ENCODE measurements at regions not wholly inside any gene's neighbourhood (a gene's known extent, or its start where the extent isn't known, plus 50 kb on each side); places are given as distances from the start of the nearest gene placed in this dataset.

DNA sequence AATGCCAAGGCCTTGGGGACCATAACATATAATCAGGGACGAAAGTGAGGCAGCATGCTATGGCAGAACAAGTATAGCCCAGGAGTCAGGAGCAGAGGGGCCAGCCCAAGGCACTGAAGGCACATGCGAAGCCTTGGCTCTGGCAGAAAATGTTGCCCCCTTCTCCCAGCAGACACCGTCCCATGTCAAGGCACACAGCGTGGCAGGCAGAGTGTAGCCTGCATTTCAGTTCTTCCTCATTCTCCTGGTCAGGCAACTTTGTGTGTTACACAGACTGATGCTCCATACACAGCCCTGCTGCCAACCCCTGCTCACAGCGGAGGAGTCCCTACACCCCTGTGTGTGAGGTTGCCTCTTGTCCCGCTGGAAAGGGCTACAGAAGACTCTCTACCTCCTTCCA is 480.8 kb downstream of the BCL11A start:
- TF ChIP-seq PPARA (CRISPR knock-in tag; IDR thresholded peaks at IDR 0.05; ENCODE audit: borderline replicate concordance) (no peak), OSR1 (CRISPR knock-in tag; IDR thresholded peaks at IDR 0.05) (no peak)
- no peak for ATAC-seq

DNA sequence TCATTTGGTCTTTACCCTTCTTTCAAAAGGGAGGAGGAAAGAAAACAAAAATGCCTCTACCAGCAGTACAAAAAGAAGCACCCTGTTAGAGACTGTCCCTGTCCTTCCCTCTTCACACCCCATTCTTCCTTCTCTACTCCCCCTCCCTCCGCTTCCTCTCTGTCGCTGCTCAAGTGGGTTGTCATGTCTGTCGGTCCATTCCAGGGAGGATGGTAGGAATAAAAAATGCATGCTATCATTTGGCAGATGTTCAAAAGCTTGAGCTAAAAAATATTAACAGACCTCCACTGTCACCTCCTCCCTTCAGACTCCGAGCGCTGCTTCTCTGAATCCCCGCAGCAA is 482.0 kb downstream of the BCL11A start:
- TF ChIP-seq ESRRG (CRISPR knock-in tag; IDR thresholded peaks at IDR 0.05) (no peak), ZFP30 (CRISPR knock-in tag; IDR thresholded peaks at IDR 0.05) (no peak)
- no peak for ATAC-seq

DNA sequence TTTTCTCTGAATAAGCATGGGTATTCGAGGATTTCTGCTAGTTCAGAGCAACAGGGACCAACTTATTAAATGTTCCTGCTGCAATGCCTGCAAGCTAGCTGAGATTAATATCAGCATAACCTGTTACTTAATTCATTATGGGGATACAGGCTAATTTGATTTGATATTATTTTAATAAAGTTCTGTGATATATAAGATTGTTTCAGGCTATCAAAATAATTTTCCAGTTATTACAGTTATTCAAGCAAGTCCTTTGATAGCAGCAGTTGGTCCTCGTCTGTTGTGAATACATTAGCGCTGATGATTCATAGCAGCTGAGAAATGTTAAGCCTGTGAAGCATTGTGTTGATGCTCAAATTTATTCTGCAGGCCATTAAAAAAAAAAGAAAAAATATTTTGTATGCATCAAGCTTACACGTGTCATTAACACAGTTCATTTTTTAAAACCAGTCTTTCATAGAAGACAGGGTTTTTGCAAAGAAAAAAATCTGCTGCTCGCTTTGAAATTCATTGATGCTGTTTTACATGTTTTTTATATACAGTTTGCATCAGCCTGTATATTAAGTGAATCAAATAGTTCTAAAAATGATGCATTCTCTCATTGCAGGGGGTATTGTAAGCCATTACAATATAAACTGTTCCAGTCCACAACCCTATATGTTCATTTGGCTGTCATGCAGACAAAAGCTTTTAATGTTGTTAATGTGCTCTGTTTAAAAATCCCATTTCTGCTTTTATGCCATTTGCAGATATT is 482.5 kb downstream of the BCL11A start:
- no peak for ATAC-seq
- TF ChIP-seq ZNF70 (CRISPR knock-in tag; IDR thresholded peaks at IDR 0.05) (no peak), SNAI2 (CRISPR knock-in tag; IDR thresholded peaks at IDR 0.05) (no peak), TOX (CRISPR knock-in tag; IDR thresholded peaks at IDR 0.05; ENCODE audit: borderline replicate concordance) (no peak), CSDC2 (CRISPR knock-in tag; IDR thresholded peaks at IDR 0.05) (no peak), CREB5 (CRISPR knock-in tag; IDR thresholded peaks at IDR 0.05; ENCODE audit: low read depth) (no peak), PATZ1 (CRISPR knock-in tag; IDR thresholded peaks at IDR 0.05; ENCODE audit: borderline replicate concordance) (no peak), GLIS3 (CRISPR knock-in tag; IDR thresholded peaks at IDR 0.05) (no peak), ZNF565 (CRISPR knock-in tag; conservative IDR thresholded peaks at IDR 0.05; ENCODE audit: low read depth) (no peak), ESRRG (CRISPR knock-in tag; IDR thresholded peaks at IDR 0.05) (no peak), ZC3H10 (CRISPR knock-in tag; IDR thresholded peaks at IDR 0.05) (no peak), ARNTL (CRISPR knock-in tag; IDR thresholded peaks at IDR 0.05; ENCODE audit: borderline replicate concordance, low read depth) (no peak), OSR1 (CRISPR knock-in tag; IDR thresholded peaks at IDR 0.05) (no peak), RARB (CRISPR knock-in tag; IDR thresholded peaks at IDR 0.05) (no peak), ZFP30 (CRISPR knock-in tag; IDR thresholded peaks at IDR 0.05) (no peak), CSRNP3 (CRISPR knock-in tag; IDR thresholded peaks at IDR 0.05) (no peak), ZFP3 (CRISPR knock-in tag; IDR thresholded peaks at IDR 0.05) (no peak), TCF4 (CRISPR knock-in tag; IDR thresholded peaks at IDR 0.05; ENCODE audit: borderline replicate concordance) (no peak)
- TF ChIP-seq, protein P1, sequence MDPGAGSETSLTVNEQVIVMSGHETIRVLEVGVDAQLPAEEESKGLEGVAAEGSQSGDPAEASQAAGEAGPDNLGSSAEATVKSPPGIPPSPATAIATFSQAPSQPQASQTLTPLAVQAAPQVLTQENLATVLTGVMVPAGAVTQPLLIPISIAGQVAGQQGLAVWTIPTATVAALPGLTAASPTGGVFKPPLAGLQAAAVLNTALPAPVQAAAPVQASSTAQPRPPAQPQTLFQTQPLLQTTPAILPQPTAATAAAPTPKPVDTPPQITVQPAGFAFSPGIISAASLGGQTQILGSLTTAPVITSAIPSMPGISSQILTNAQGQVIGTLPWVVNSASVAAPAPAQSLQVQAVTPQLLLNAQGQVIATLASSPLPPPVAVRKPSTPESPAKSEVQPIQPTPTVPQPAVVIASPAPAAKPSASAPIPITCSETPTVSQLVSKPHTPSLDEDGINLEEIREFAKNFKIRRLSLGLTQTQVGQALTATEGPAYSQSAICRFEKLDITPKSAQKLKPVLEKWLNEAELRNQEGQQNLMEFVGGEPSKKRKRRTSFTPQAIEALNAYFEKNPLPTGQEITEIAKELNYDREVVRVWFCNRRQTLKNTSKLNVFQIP (CRISPR knock-in tag; IDR thresholded peaks at IDR 0.05; ENCODE audit: borderline replicate concordance, low read depth), result no peak
- TF ChIP-seq, protein P2, sequence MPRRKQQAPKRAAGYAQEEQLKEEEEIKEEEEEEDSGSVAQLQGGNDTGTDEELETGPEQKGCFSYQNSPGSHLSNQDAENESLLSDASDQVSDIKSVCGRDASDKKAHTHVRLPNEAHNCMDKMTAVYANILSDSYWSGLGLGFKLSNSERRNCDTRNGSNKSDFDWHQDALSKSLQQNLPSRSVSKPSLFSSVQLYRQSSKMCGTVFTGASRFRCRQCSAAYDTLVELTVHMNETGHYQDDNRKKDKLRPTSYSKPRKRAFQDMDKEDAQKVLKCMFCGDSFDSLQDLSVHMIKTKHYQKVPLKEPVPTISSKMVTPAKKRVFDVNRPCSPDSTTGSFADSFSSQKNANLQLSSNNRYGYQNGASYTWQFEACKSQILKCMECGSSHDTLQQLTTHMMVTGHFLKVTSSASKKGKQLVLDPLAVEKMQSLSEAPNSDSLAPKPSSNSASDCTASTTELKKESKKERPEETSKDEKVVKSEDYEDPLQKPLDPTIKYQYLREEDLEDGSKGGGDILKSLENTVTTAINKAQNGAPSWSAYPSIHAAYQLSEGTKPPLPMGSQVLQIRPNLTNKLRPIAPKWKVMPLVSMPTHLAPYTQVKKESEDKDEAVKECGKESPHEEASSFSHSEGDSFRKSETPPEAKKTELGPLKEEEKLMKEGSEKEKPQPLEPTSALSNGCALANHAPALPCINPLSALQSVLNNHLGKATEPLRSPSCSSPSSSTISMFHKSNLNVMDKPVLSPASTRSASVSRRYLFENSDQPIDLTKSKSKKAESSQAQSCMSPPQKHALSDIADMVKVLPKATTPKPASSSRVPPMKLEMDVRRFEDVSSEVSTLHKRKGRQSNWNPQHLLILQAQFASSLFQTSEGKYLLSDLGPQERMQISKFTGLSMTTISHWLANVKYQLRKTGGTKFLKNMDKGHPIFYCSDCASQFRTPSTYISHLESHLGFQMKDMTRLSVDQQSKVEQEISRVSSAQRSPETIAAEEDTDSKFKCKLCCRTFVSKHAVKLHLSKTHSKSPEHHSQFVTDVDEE (CRISPR knock-in tag; IDR thresholded peaks at IDR 0.05), result no peak
